H1 (cell line): ENCODE measurements at regions not wholly inside any gene's neighbourhood (a gene's known extent, or its start where the extent isn't known, plus 50 kb on each side); places are given as distances from the start of the nearest gene placed in this dataset.

Experiments
- CTCF ChIA-PET: fragments of 300-600 bp; sonication (Branson Sonifier 250); formaldehyde crosslinking; loops from one replicate; lab custom pipeline; 2021; ENCODE audit not compliant: partially characterized antibody; lab: Charles Lee
- POLR2A ChIA-PET: fragments of 300-600 bp; sonication (Branson Sonifier 250); formaldehyde crosslinking; loops from one replicate; lab custom pipeline; 2021; ENCODE audit warnings: inconsistent platforms; ENCODE audit not compliant: partially characterized antibody; lab: Charles Lee
- DNase-seq, 2 experiments: peaks; one replicate each; pipeline versions ENCODE4 v3.0.0 to v3.0.0-alpha.2; 2010 to 2022; ENCODE audit warnings: low spot score in 2 of 2, low read depth in 1 of 2, mixed read lengths in 1 of 2
- FAIRE-seq: peaks from 2 replicates; lab custom pipeline; 2011; peaks lifted over from hg19 to GRCh38; lab: Jason Lieb, UNC
- H2AFZ ChIP-seq: 2 replicates; pipeline ENCODE4 v1.8.1; 2012; ENCODE audit warnings: low read length, inconsistent platforms
- H2AK5ac ChIP-seq: 2 replicates; pipeline ENCODE4 v1.6.1; 2013; ENCODE audit warnings: low read depth, low read length
- H2BK120ac ChIP-seq: replicated peaks from 2 replicates; pipeline ENCODE3; 2013; ENCODE audit warnings: low read depth, low read length, inconsistent platforms
- H2BK12ac ChIP-seq: 2 replicates; pipeline ENCODE4 v1.6.1; 2013; ENCODE audit warnings: low read depth, low read length
- H2BK15ac ChIP-seq: 2 replicates; pipeline ENCODE4 v1.6.1; 2013; ENCODE audit warnings: low read length
- H2BK20ac ChIP-seq: 2 replicates; pipeline ENCODE4 v1.6.1; 2013; ENCODE audit warnings: low read length
- H2BK5ac ChIP-seq: 2 replicates; pipeline ENCODE4 v1.6.1; 2013; ENCODE audit warnings: low read depth, low read length
- H3K14ac ChIP-seq: 2 replicates; pipeline ENCODE4 v1.6.1; 2013; ENCODE audit warnings: inconsistent platforms; ENCODE audit not compliant: insufficient read length
- H3K18ac ChIP-seq: 2 replicates; pipeline ENCODE4 v1.6.1; 2013; ENCODE audit warnings: low read length; ENCODE audit errors: extremely low read depth
- H3K23ac ChIP-seq: 2 replicates; pipeline ENCODE4 v1.6.1; 2013; ENCODE audit warnings: inconsistent platforms; ENCODE audit not compliant: insufficient read length
- H3K23me2 ChIP-seq: 2 replicates; pipeline ENCODE4 v1.6.1; 2013; ENCODE audit warnings: low read depth, low read length
- H3K27ac ChIP-seq: 2 replicates; pipeline ENCODE4 v1.6.1; 2011; ENCODE audit warnings: low read depth, low read length, inconsistent platforms
- H3K27me3 ChIP-seq, 4 experiments: replicated peaks in 1 of 4; 1 replicate in 1 of 4; 2 replicates in 3 of 4; pipeline versions ENCODE4 v1.6.1 to v1.8.1; 2011 to 2013; ENCODE audit warnings: low read length in 3 of 4, mild to moderate bottlenecking in 3 of 4, inconsistent platforms in 2 of 4, mixed read lengths in 2 of 4, moderate library complexity in 1 of 4; ENCODE audit not compliant: control insufficient read depth in 3 of 4, insufficient read depth in 3 of 4; ENCODE audit errors: extremely low read depth in 1 of 4
- H3K36me3 ChIP-seq, 4 experiments: 2 replicates each; pipeline versions ENCODE4 v1.6.1 to v1.8.1; 2011 to 2013; ENCODE audit warnings: mild to moderate bottlenecking in 4 of 4, low read length in 3 of 4, moderate library complexity in 2 of 4, control low read depth in 1 of 4, inconsistent platforms in 1 of 4; ENCODE audit not compliant: insufficient read depth in 4 of 4, control insufficient read depth in 2 of 4
- H3K4ac ChIP-seq: replicated peaks from 2 replicates; pipeline ENCODE3; 2013; ENCODE audit warnings: low read length, low read depth, mixed read lengths, inconsistent platforms; ENCODE audit not compliant: insufficient read length
- H3K4me1 ChIP-seq, 4 experiments: replicated peaks in 1 of 4; 1 replicate in 1 of 4; 2 replicates in 3 of 4; pipeline versions ENCODE4 v1.6.1 to v1.8.1; 2011 to 2013; ENCODE audit warnings: low read length in 3 of 4, inconsistent platforms in 2 of 4, mixed read lengths in 1 of 4; ENCODE audit not compliant: insufficient read depth in 4 of 4, control insufficient read depth in 3 of 4
- H3K4me2 ChIP-seq, 2 experiments: 2 replicates each; pipeline versions ENCODE4 v1.6.1 to v1.8.1; 2011 to 2013; ENCODE audit warnings: low read depth in 2 of 2, low read length in 2 of 2, control low read depth in 1 of 2, inconsistent platforms in 1 of 2, mild to moderate bottlenecking in 1 of 2; ENCODE audit not compliant: insufficient read depth in 1 of 2
- H3K4me3 ChIP-seq, 4 experiments: fragments of 200-600, 300-600 bp in 1 of 4; sonication (generic), shearing (Covaris generic), sonication (Bioruptor Twin) in 1 of 4; 2 replicates each; pipeline versions ENCODE4 v1.5.1 to v1.8.1; 2011 to 2016; ENCODE audit warnings: low read length in 4 of 4, low read depth in 3 of 4, control low read depth in 2 of 4, inconsistent platforms in 2 of 4, mild to moderate bottlenecking in 2 of 4, mixed read lengths in 1 of 4, moderate library complexity in 1 of 4; ENCODE audit not compliant: insufficient read depth in 2 of 4; ENCODE audit errors: extremely low read depth in 1 of 4
- H3K56ac ChIP-seq: replicated peaks from 2 replicates; pipeline ENCODE3; 2013; ENCODE audit warnings: low read depth, mild to moderate bottlenecking, mixed read lengths, low read length, inconsistent platforms; ENCODE audit not compliant: insufficient read length
- H3K79me1 ChIP-seq: 2 replicates; pipeline ENCODE4 v1.6.1; 2013; ENCODE audit warnings: low read depth, low read length, control low read depth
- H3K79me2 ChIP-seq, 2 experiments: 2 replicates each; pipeline versions ENCODE4 v1.6.1 to v1.8.1; 2012 to 2013; ENCODE audit warnings: low read length in 2 of 2, mild to moderate bottlenecking in 2 of 2, inconsistent platforms in 1 of 2; ENCODE audit not compliant: insufficient read depth in 2 of 2, control insufficient read depth in 1 of 2
- H3K9ac ChIP-seq, 4 experiments: replicated peaks in 1 of 4; 1 replicate in 1 of 4; 2 replicates in 3 of 4; pipeline versions ENCODE4 v1.6.1 to v1.8.1; 2011 to 2013; ENCODE audit warnings: low read depth in 3 of 4, low read length in 3 of 4, control low read depth in 2 of 4, mild to moderate bottlenecking in 2 of 4, moderate library complexity in 2 of 4, inconsistent platforms in 1 of 4; ENCODE audit errors: extremely low read depth in 1 of 4
- H3K9me3 ChIP-seq, 2 experiments: 2 replicates each; pipeline versions ENCODE4 v1.6.1 to v1.8.1; 2012 to 2013; ENCODE audit warnings: mild to moderate bottlenecking in 2 of 2, moderate library complexity in 2 of 2, control low read depth in 1 of 2, inconsistent platforms in 1 of 2, low read depth in 1 of 2, low read length in 1 of 2, mixed read lengths in 1 of 2; ENCODE audit not compliant: insufficient read depth in 2 of 2
- H4K20me1 ChIP-seq, 2 experiments: replicated peaks in 1 of 2; 2 replicates each; pipeline versions ENCODE3 to v1.8.1; 2011 to 2013; ENCODE audit warnings: inconsistent platforms in 2 of 2, low read length in 2 of 2, mild to moderate bottlenecking in 1 of 2; ENCODE audit not compliant: insufficient read depth in 2 of 2, control insufficient read depth in 1 of 2
- H4K5ac ChIP-seq: 2 replicates; pipeline ENCODE4 v1.6.1; 2013; ENCODE audit warnings: low read length, low read depth, mixed read lengths, inconsistent platforms; ENCODE audit not compliant: insufficient read length
- H4K8ac ChIP-seq: 2 replicates; pipeline ENCODE4 v1.8.0; 2013; ENCODE audit warnings: mild to moderate bottlenecking, moderate library complexity, low read length, inconsistent platforms; ENCODE audit not compliant: insufficient read depth; ENCODE audit errors: extremely low read depth
- H4K91ac ChIP-seq: replicated peaks from 2 replicates; pipeline ENCODE3; 2013; ENCODE audit warnings: low read length, mixed read lengths, inconsistent platforms; ENCODE audit not compliant: insufficient read length
- ASH2L ChIP-seq: fragments of 200-600, 300-600 bp; sonication (generic); IDR thresholded peaks from one replicate; pipeline ENCODE4 v1.7.1; 2017; ENCODE audit warnings: low read length
- ATF2 ChIP-seq: IDR thresholded peaks from 2 replicates; pipeline ENCODE4 v1.6.1; 2012; ENCODE audit warnings: low read length, inconsistent platforms
- CEBPB ChIP-seq: IDR thresholded peaks from 2 replicates; pipeline ENCODE4 v1.6.1; 2012; ENCODE audit warnings: low read depth, low read length
- HDAC2 ChIP-seq, 2 experiments: fragments of 300-600 bp in 1 of 2; sonication (generic) in 1 of 2; IDR thresholded peaks; 2 replicates each; pipeline ENCODE4 v1.6.1; 2011 to 2012; ENCODE audit warnings: low read depth in 2 of 2, low read length in 2 of 2, mild to moderate bottlenecking in 2 of 2, moderate library complexity in 2 of 2, borderline replicate concordance in 1 of 2, inconsistent platforms in 1 of 2
- HDAC6 ChIP-seq: IDR thresholded peaks from one replicate; pipeline ENCODE4 v1.7.1; 2012; ENCODE audit warnings: low read depth, mild to moderate bottlenecking, inconsistent platforms, low read length, moderate library complexity
- JUN ChIP-seq: IDR thresholded peaks from 2 replicates; pipeline ENCODE4 v1.6.1; 2011; ENCODE audit warnings: low read depth, mild to moderate bottlenecking, improper control_type of control experiment, low read length
- JUND ChIP-seq: IDR thresholded peaks from 2 replicates; pipeline ENCODE4 v1.6.1; 2011; ENCODE audit warnings: mild to moderate bottlenecking, improper control_type of control experiment, low read length
- SIRT6 ChIP-seq: IDR thresholded peaks from one replicate; pipeline ENCODE4 v1.7.1; 2012; ENCODE audit warnings: low read length, inconsistent platforms
- WGBS, 2 experiments: shearing (Covaris generic) in 1 of 2; methylation state at CpG; one replicate each; pipeline versions ENCODE4 v1.1.6 to v1.1.7; 2013 to 2015; ENCODE audit warnings: low lambda C conversion rate in 2 of 2, mixed read lengths in 2 of 2, inconsistent platforms in 1 of 2, low coverage in 1 of 2, missing lambda C conversion rate in 1 of 2; ENCODE audit not compliant: insufficient replicate concordance in 2 of 2, insufficient coverage in 1 of 2, insufficient read length in 1 of 2; ENCODE audit errors: extremely low coverage in 1 of 2, missing lambda C conversion rate in 1 of 2; 5-methylcytosine and 5-hydroxymethylcytosine counted together
- TF ChIP-seq, protein P1 (sequence below): IDR thresholded peaks from 2 replicates; pipeline ENCODE4 v1.6.1; 2011; ENCODE audit warnings: low read depth, mild to moderate bottlenecking, low read length; ENCODE audit not compliant: insufficient read depth

- no peak overlapping the region for H2BK12ac ChIP-seq
- no peak overlapping the region for H3K27ac ChIP-seq
- no peaks in the 10 kb centered on the region for H4K20me1 ChIP-seq
- POLR2A ChIA-PET: no interaction called here
- no peak overlapping the region for H3K18ac ChIP-seq
- no peak overlapping the region for H3K4me2 ChIP-seq
- no peaks in the 10 kb centered on the region for H3K36me3 ChIP-seq
- H3K9me3 ChIP-seq: peaks cover 2 to 7% of the 10 kb centered on the region in 2 experiments; a peak in 3 of 4 replicates
- DNase-seq (no peak), FAIRE-seq (no peak)
- H3K4ac ChIP-seq: no peak overlapping the region
- H4K5ac ChIP-seq: no peak overlapping the region
- H2BK20ac ChIP-seq: no peak overlapping the region
- CTCF ChIA-PET: no interaction called here
- no peak overlapping the region for H2BK15ac ChIP-seq
- no peak overlapping the region for H4K8ac ChIP-seq
- peak overlapping the region; percentile 16 for H3K56ac ChIP-seq
- no peak overlapping the region for H3K23ac ChIP-seq
- no peak overlapping the region for H2AFZ ChIP-seq
- H3K4me1 ChIP-seq: no peaks in the 10 kb centered on the region
- WGBS, 2 experiments: 92% methylated on average over 17 of the region's 19 CpGs; no CpG with 5 or more reads in 1 of the 2 experiments
- no peak overlapping the region for H2AK5ac ChIP-seq
- H3K23me2 ChIP-seq: no peaks in the 10 kb centered on the region
- H3K79me2 ChIP-seq: no peaks in the 10 kb centered on the region
- no peak overlapping the region for H3K4me3 ChIP-seq
- H3K27me3 ChIP-seq: no peaks in the 10 kb centered on the region
- no peak overlapping the region for H2BK5ac ChIP-seq
- H2BK120ac ChIP-seq: no peak overlapping the region
- no peak overlapping the region for H4K91ac ChIP-seq
- H3K14ac ChIP-seq: no peak overlapping the region
- H3K9ac ChIP-seq: no peak overlapping the region
- H3K79me1 ChIP-seq: no peaks in the 10 kb centered on the region
- no peak for TF ChIP-seq CEBPB
- TF ChIP-seq JUND: no peak
- TF ChIP-seq HDAC6: no peak
- no peak for TF ChIP-seq HDAC2 (IDR thresholded peaks at IDR 0.05; ENCODE audit: borderline replicate concordance in 1 of 2, low read depth in 2 of 2, low read length in 2 of 2)
- no peak for TF ChIP-seq ASH2L
- no peak for TF ChIP-seq ATF2
- TF ChIP-seq, protein P1, sequence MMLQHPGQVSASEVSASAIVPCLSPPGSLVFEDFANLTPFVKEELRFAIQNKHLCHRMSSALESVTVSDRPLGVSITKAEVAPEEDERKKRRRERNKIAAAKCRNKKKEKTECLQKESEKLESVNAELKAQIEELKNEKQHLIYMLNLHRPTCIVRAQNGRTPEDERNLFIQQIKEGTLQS: no peak
- no peak for TF ChIP-seq JUN
- TF ChIP-seq SIRT6: no peak
Measured at GRCh38 chr18:78492064-78492812, 487.4 kb upstream of the SALL3 start.
